HepG2 (cell line): ENCODE measurements at regions not wholly inside any gene's neighbourhood (a gene's known extent, or its start where the extent isn't known, plus 50 kb on each side); places are given as distances from the start of the nearest gene placed in this dataset.
"Not testable (repeated sequence)": the region's sequence is repeated elsewhere in the genome, so short reads cannot be mapped to it uniquely, and the experiment has no call there.

Experiments used
- ATAC-seq: fragments of 200-7000 bp; cut with Tn5 transposase; 3 replicates; pipeline ENCODE4 v1.9.1; 2020; ENCODE audit warnings: mild to moderate bottlenecking, moderate library complexity
- BruUV-seq: library from RNA; stranded (reverse); fragments of 400-500 nt; replicated peaks from 2 replicates; lab custom pipeline; 2021; lab: Mats Ljungman, UMichigan
- CTCF ChIA-PET: fragments of 300-600 bp; formaldehyde crosslinking; extraction: SDS; loops from one replicate; lab custom pipeline; 2021; ENCODE audit warnings: low total read pairs, inconsistent platforms, low intra/inter-chr PET ratio; lab: Yijun Ruan, JAX
- POLR2A ChIA-PET: fragments of 350-600 bp; sonication (Branson Sonifier 250); formaldehyde crosslinking; loops from one replicate; lab custom pipeline; 2020; ENCODE audit warnings: antibody characterized with exemption, inconsistent platforms; lab: Yijun Ruan, JAX
- DNase-seq: peaks from one replicate; pipeline ENCODE4 v3.0.0-alpha.2; 2015; ENCODE audit warnings: low spot score
- FAIRE-seq: peaks from 3 replicates; lab custom pipeline; 2011; peaks lifted over from hg19 to GRCh38; lab: Jason Lieb, UNC
- H2AFZ ChIP-seq: one replicate; pipeline ENCODE4 v1.6.1; 2011; ENCODE audit warnings: low read length, inconsistent platforms
- H3K27ac ChIP-seq: fragments of 300-600 bp; 3 replicates; pipeline ENCODE4 v1.8.0; 2011; ENCODE audit warnings: mixed run types, mild to moderate bottlenecking, mixed read lengths, low read length, inconsistent platforms; ENCODE audit not compliant: insufficient read depth; ENCODE audit errors: extremely low read length
- H3K27me3 ChIP-seq, 2 experiments: fragments of 200-600 bp in 1 of 2; 2 replicates in 1 of 2; 3 replicates in 1 of 2; pipeline versions ENCODE4 v1.6.0 to v1.8.0; 2011; ENCODE audit warnings: low read length in 2 of 2, mild to moderate bottlenecking in 2 of 2, moderate library complexity in 2 of 2, inconsistent platforms in 1 of 2; ENCODE audit not compliant: insufficient read depth in 2 of 2, control insufficient read depth in 1 of 2
- H3K36me3 ChIP-seq, 2 experiments: fragments of 200-600 bp in 1 of 2; replicated peaks in 1 of 2; 2 replicates in 1 of 2; 3 replicates in 1 of 2; pipeline versions ENCODE4 v1.5.1 to v1.8.0; 2011; ENCODE audit warnings: low read length in 2 of 2, inconsistent platforms in 1 of 2; ENCODE audit not compliant: insufficient read depth in 2 of 2, control insufficient read depth in 1 of 2
- H3K4me1 ChIP-seq: 2 replicates; pipeline ENCODE4 v1.5.1; 2012; ENCODE audit warnings: low read length, inconsistent platforms; ENCODE audit not compliant: insufficient read depth
- H3K4me2 ChIP-seq: 2 replicates; pipeline ENCODE4 v1.6.0; 2011; ENCODE audit warnings: low read depth, low read length, inconsistent platforms
- H3K4me3 ChIP-seq, 3 experiments: fragments of 200-600 bp in 1 of 3; sonication (generic), shearing (Covaris generic) in 1 of 3; replicated peaks in 1 of 3; 2 replicates each; pipeline ENCODE4 v1.5.1; 2011 to 2016; ENCODE audit warnings: low read length in 3 of 3, inconsistent platforms in 2 of 3, low read depth in 2 of 3, mild to moderate bottlenecking in 2 of 3, control low read depth in 1 of 3, mixed read lengths in 1 of 3; ENCODE audit not compliant: insufficient read depth in 1 of 3
- H3K79me2 ChIP-seq: one replicate; pipeline ENCODE4 v1.6.1; 2011; ENCODE audit warnings: low read length, inconsistent platforms; ENCODE audit not compliant: insufficient read depth
- H3K9ac ChIP-seq: 2 replicates; pipeline ENCODE4 v1.6.0; 2011; ENCODE audit warnings: mild to moderate bottlenecking, low read depth, low read length, inconsistent platforms; ENCODE audit not compliant: insufficient read depth
- H3K9me3 ChIP-seq: 2 replicates; pipeline ENCODE4 v1.5.1; 2012; ENCODE audit warnings: mild to moderate bottlenecking, low read length
- H4K20me1 ChIP-seq: 2 replicates; pipeline ENCODE4 v1.6.0; 2011; ENCODE audit warnings: inconsistent platforms, mild to moderate bottlenecking, low read length, moderate library complexity; ENCODE audit not compliant: insufficient read depth
- HDAC6 ChIP-seq: fragments of 200-600 bp; sonication (generic); IDR thresholded peaks from 2 replicates; pipeline ENCODE4 v1.7.0; 2017; ENCODE audit warnings: mild to moderate bottlenecking, antibody characterized with exemption, low read length, low read depth
- KAT7 ChIP-seq: IDR thresholded peaks from 2 replicates; pipeline ENCODE4 v1.6.1; 2018; ENCODE audit warnings: borderline replicate concordance, missing compliant biosample characterization
- NCOA1 ChIP-seq: sonication (generic); formaldehyde crosslinking; IDR thresholded peaks from 2 replicates; pipeline ENCODE4 v1.9.0; 2021; ENCODE audit warnings: missing genetic modification reagents
- RXRA ChIP-seq: sonication (generic); formaldehyde crosslinking; IDR thresholded peaks from 2 replicates; pipeline ENCODE4 v1.5.1; 2020; ENCODE audit warnings: missing genetic modification reagents
- SNRNP70 ChIP-seq: fragments of 200-400 bp; formaldehyde crosslinking; IDR thresholded peaks from 2 replicates; pipeline ENCODE4 v1.6.1; 2017; ENCODE audit warnings: mild to moderate bottlenecking, low read depth, low read length, moderate library complexity
- ZBTB7A ChIP-seq: sonication (generic); formaldehyde crosslinking; IDR thresholded peaks from 2 replicates; pipeline ENCODE4 v1.8.0; 2022; ENCODE audit warnings: mild to moderate bottlenecking, missing genetic modification reagents
- ZNF337 ChIP-seq: sonication (generic); formaldehyde crosslinking; IDR thresholded peaks from 2 replicates; pipeline ENCODE4 v1.5.1; 2020; ENCODE audit warnings: missing genetic modification reagents, low read depth, mild to moderate bottlenecking, borderline replicate concordance
- ZNF33B ChIP-seq: sonication (generic); formaldehyde crosslinking; IDR thresholded peaks from 2 replicates; pipeline ENCODE4 v1.5.1; 2020; ENCODE audit warnings: mild to moderate bottlenecking, missing genetic modification reagents
- ZNF354B ChIP-seq: sonication (generic); formaldehyde crosslinking; IDR thresholded peaks from 2 replicates; pipeline ENCODE4 v1.8.0; 2022; ENCODE audit warnings: mild to moderate bottlenecking, missing genetic modification reagents
- ZNF564 ChIP-seq: sonication (generic); formaldehyde crosslinking; IDR thresholded peaks from 2 replicates; pipeline ENCODE4 v1.8.1; 2023; ENCODE audit warnings: mild to moderate bottlenecking, missing genetic modification reagents
- WGBS: methylation state at CpG from one replicate; pipeline ENCODE4 v1.1.6; 2017; ENCODE audit warnings: low lambda C conversion rate; 5-methylcytosine and 5-hydroxymethylcytosine counted together
- in situ Hi-C: cut with HindIII; loops from 2 replicates; pipeline ENCODE4 v1.10.0; 2017; ENCODE audit warnings: low pct_unique_long_range_greater_than_20kb; ENCODE audit not compliant: extremely low pct_ligation_motif_present
- intact Hi-C: fragments of 100-400 bp; cut with micrococcal nuclease; formaldehyde crosslinking; loops from one replicate; pipeline ENCODE4 v1.10.0; 2022; ENCODE audit not compliant: unreplicated experiment
- TF ChIP-seq, protein P1 (sequence below): sonication (generic); formaldehyde crosslinking; IDR thresholded peaks from 2 replicates; pipeline ENCODE4 v1.9.0; 2021; ENCODE audit warnings: missing genetic modification reagents, borderline replicate concordance

DNA sequence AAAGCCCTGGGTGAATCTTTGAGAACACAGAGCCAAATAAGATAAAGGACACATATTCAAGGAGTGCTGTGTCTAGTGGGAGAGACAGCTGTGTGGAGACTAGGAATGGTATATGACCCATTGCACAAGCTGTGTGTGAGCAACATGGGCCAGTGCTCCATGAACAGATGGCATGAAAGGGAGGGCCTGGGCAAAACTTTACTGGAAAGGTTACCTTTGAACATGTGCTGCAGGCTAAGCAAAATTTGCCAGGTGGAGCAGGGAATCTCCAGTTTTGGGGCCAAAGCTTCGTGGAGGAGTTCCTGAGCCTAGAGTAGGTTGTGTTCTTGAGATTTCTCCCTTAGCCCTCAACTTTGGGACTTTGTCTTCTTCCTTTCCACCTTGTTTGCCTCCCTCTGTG is 446.1 kb upstream of the PROX1 start:
- Histone ChIP-seq H3K27ac (no peak overlapping the region), H4K20me1 (no peaks in the 10 kb centered on the region), H3K27me3 (peaks cover 0 to 1% of the 10 kb centered on the region in 2 experiments; a peak in 1 of 5 replicates), H3K36me3 (no peaks in the 10 kb centered on the region), H3K4me1 (no peaks in the 10 kb centered on the region), H2AFZ (no peak overlapping the region), H3K4me2 (no peak overlapping the region), H3K9ac (no peak overlapping the region)
- intact Hi-C loops: no loop called here
- CTCF ChIA-PET: no interaction called here
- in situ Hi-C loops: no loop called here
- WGBS: 0% methylated on average over 1 of the region's 1 CpG
- no peak for DNase-seq
- TF ChIP-seq ZNF564 (CRISPR knock-in tag) (no peak), SNRNP70 (no peak), ZNF337 (CRISPR knock-in tag) (no peak), ZNF354B (CRISPR knock-in tag) (no peak), KAT7 (CRISPR knock-in tag) (no peak), ZBTB7A (CRISPR knock-in tag) (no peak), HDAC6 (no peak), NCOA1 (CRISPR knock-in tag) (no peak), ZNF33B (no peak), RXRA (CRISPR knock-in tag) (no peak)
- TF ChIP-seq, protein P1, sequence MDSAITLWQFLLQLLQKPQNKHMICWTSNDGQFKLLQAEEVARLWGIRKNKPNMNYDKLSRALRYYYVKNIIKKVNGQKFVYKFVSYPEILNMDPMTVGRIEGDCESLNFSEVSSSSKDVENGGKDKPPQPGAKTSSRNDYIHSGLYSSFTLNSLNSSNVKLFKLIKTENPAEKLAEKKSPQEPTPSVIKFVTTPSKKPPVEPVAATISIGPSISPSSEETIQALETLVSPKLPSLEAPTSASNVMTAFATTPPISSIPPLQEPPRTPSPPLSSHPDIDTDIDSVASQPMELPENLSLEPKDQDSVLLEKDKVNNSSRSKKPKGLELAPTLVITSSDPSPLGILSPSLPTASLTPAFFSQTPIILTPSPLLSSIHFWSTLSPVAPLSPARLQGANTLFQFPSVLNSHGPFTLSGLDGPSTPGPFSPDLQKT: no peak
- TF ChIP-seq, all 625 proteins: peak for 0
- Histone ChIP-seq H3K4me3 (no peak overlapping the region), H3K79me2 (no peaks in the 10 kb centered on the region), H3K9me3 (no peaks in the 10 kb centered on the region)
- FAIRE-seq (no peak), ATAC-seq (no peak)
- BruUV-seq: no TSS peak
- POLR2A ChIA-PET: no interaction called here

DNA sequence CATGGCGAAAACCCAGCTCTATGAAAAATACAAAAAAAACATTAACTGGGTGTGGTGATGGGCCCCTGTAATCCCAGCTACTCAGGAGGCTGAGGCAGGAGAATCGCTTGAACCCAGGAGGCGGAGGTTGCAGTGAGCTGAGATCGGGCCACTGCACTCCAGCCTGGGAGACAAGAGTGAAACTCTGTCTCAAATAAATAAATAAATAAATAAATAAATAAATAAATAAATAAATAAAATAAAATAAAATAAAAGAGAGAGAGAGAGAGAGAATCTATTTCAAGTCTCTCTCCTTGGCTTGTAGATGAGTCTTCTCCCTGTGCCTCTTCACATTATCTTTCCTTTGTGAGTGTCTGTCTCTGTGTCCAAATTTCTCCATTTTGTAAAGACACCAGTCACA is 442.6 kb upstream of the PROX1 start:
- H3K4me2 ChIP-seq, H3K36me3 ChIP-seq, intact Hi-C loops, BruUV-seq, H3K27me3 ChIP-seq, H3K79me2 ChIP-seq, POLR2A ChIA-PET, DNase-seq, FAIRE-seq, H3K4me1 ChIP-seq, CTCF ChIA-PET, H2AFZ ChIP-seq, H3K27ac ChIP-seq, H3K4me3 ChIP-seq, H4K20me1 ChIP-seq, H3K9ac ChIP-seq, in situ Hi-C loops, ATAC-seq, H3K9me3 ChIP-seq: not testable (repeated sequence)
- 78% methylated on average over 4 of the region's 4 CpGs for WGBS
